ENCODE measurements at regions not wholly inside any gene's neighbourhood (a gene's known extent, or its start where the extent isn't known, plus 50 kb on each side); places are given as distances from the start of the nearest gene placed in this dataset.

DNA sequence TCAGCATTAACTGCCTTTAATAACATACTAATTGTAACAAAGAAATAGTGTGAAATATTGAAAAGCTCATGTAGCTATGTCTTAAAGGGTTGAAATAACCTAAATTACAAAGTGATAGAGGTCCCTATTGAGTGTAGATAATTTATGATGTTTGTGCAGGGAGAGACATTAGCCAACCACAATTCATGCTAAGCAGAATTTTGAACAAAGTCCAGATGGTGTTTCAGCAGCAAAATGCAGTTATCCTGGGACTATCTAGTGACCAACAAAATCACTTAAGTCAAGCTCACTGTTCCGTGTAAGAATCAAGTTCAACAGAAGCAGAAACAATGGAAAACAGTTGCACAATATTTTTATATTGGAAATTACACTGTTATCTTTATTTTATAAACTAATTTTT is 218.5 kb downstream of the SIM1 start:
- no peaks in the 10 kb centered on the region for H3K36me3 ChIP-seq (ENCODE audit: control insufficient read depth, insufficient read depth, low read length)
- H3K4me3 ChIP-seq (ENCODE audit: extremely low read depth, insufficient read depth, low read length, poor library complexity, severe bottlenecking): no peak overlapping the region
- no peaks in the 10 kb centered on the region for H3K9me3 ChIP-seq (ENCODE audit: control insufficient read depth, low read length)
- no peaks in the 10 kb centered on the region for H3K4me1 ChIP-seq (ENCODE audit: control insufficient read depth, insufficient read depth, low read length, poor library complexity, severe bottlenecking)
- H3K27ac ChIP-seq (ENCODE audit: low read depth, low read length, severe bottlenecking): no peak overlapping the region
- WGBS, 2 experiments (ENCODE audit: insufficient coverage in 2 of 2): no CpG with 5 or more reads among the region's 1 CpG

GRCh38 chr6:100240798-100241197 is 223.9 kb downstream of the SIM1 start:
- no peaks in the 10 kb centered on the region for H3K36me3 ChIP-seq (ENCODE audit: control insufficient read depth, insufficient read depth, low read length)
- H3K4me3 ChIP-seq (ENCODE audit: extremely low read depth, insufficient read depth, low read length, poor library complexity, severe bottlenecking): no peak overlapping the region
- H3K9me3 ChIP-seq (ENCODE audit: control insufficient read depth, low read length): no peaks in the 10 kb centered on the region
- no peak overlapping the region for H3K27ac ChIP-seq (ENCODE audit: low read depth, low read length, severe bottlenecking)
- H3K4me1 ChIP-seq (ENCODE audit: control insufficient read depth, insufficient read depth, low read length, poor library complexity, severe bottlenecking): no peaks in the 10 kb centered on the region

DNA sequence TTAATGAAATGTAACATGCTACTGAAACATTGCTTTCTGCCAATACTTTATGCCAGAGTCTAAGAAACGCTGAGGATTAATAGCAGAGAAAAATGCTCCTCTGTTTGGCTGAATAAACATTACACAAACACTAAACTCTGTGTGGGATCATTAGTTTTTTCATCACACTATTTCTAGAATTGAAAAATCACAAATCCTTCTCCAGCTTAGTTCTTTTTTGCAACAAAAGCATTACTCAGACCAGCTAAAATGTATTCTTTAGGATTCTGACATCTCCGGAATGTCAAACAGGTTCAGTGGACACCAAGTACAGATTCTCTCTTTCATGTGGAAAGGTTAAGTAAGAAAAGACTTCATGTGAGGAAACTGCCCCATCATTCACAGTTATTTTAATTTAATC is 226.9 kb downstream of the SIM1 start:
- 100% methylated on average over 1 of the region's 2 CpGs; no CpG with 5 or more reads in 1 of the 2 experiments for WGBS, 2 experiments (ENCODE audit: insufficient coverage in 2 of 2)
- no peak overlapping the region for H3K4me3 ChIP-seq (ENCODE audit: extremely low read depth, insufficient read depth, low read length, poor library complexity, severe bottlenecking)

DNA sequence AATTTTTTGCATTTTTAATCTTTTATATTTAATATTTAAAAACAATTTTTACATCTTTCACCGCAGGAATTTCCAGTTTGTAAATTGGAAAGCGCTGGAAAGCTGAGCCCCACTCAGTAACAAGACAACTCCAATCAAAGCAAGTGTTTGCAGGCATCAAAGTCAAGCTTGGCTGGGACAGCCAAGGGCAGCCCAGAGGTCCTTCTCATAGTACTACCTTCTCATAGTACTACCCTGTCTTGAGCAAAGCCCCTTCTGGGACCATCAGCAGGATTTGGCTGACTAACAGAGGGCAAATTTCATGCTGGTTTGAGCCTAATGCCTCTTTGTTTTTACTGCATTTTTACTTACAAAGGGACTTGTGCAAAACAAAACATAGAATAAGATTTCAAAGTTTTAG is 228.3 kb downstream of the SIM1 start:
- Histone ChIP-seq H3K4me1 (ENCODE audit: control insufficient read depth, insufficient read depth, low read length, poor library complexity, severe bottlenecking) (peaks cover under 1% of the 10 kb centered on the region), H3K36me3 (ENCODE audit: control insufficient read depth, insufficient read depth, low read length) (no peaks in the 10 kb centered on the region), H3K4me3 (ENCODE audit: extremely low read depth, insufficient read depth, low read length, poor library complexity, severe bottlenecking) (no peak overlapping the region), H3K27ac (ENCODE audit: low read depth, low read length, severe bottlenecking) (no peak overlapping the region), H3K9me3 (ENCODE audit: control insufficient read depth, low read length) (no peaks in the 10 kb centered on the region)
- 92% methylated on average over 2 of the region's 2 CpGs; no CpG with 5 or more reads in 1 of the 2 experiments for WGBS, 2 experiments (ENCODE audit: insufficient coverage in 2 of 2)

More for the DNA sequence above, 226.9 kb downstream of the SIM1 start:
- Histone ChIP-seq H3K27ac (ENCODE audit: low read depth, low read length, severe bottlenecking) (no peak overlapping the region), H3K36me3 (ENCODE audit: control insufficient read depth, insufficient read depth, low read length) (no peaks in the 10 kb centered on the region), H3K4me1 (ENCODE audit: control insufficient read depth, insufficient read depth, low read length, poor library complexity, severe bottlenecking) (no peaks in the 10 kb centered on the region), H3K9me3 (ENCODE audit: control insufficient read depth, low read length) (no peaks in the 10 kb centered on the region)

DNA sequence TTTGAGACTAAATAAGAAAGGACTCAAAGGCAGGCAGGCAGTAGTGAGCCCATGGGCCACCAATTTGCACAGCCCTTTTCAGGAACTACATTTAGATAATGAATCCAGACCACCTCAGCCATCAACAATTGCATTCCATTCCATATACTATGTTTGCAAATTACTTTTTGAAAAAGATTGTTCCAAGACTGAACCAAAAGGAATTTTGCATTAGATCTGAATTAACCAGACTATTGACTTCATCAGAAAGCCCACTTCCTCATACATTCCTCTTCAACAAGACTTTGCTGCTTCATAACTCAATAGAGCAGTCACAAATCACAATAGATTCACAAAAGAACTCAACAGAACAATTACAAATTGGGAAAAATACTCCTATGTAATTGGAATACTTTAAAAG is 229.1 kb downstream of the SIM1 start:
- Histone ChIP-seq H3K27ac (ENCODE audit: low read depth, low read length, severe bottlenecking) (no peak overlapping the region), H3K4me3 (ENCODE audit: extremely low read depth, insufficient read depth, low read length, poor library complexity, severe bottlenecking) (no peak overlapping the region), H3K9me3 (ENCODE audit: control insufficient read depth, low read length) (no peaks in the 10 kb centered on the region), H3K4me1 (ENCODE audit: control insufficient read depth, insufficient read depth, low read length, poor library complexity, severe bottlenecking) (peaks cover 7% of the 10 kb centered on the region), H3K36me3 (ENCODE audit: control insufficient read depth, insufficient read depth, low read length) (no peaks in the 10 kb centered on the region)

DNA sequence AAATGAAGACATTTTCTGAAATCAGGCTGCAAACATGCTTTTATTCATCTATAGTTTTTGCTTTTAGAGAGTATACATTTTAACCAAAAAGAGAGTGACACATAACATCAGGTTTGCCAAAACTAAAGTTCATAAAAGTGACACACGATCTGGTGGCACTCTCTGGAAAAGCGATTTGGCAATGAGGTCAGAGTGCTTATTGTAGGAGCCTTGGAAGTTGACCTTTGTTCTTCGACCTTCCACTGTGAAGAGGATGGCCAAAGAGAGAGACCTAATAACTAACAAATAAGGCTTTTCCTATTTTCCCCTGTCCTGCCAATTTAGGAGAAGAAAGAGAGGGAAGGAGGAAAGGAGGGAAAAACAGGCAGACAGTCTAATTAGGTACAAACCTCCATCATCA is 230.1 kb downstream of the SIM1 start:
- H3K4me3 ChIP-seq (ENCODE audit: extremely low read depth, insufficient read depth, low read length, poor library complexity, severe bottlenecking): no peak overlapping the region
- no peaks in the 10 kb centered on the region for H3K36me3 ChIP-seq (ENCODE audit: control insufficient read depth, insufficient read depth, low read length)
- peaks cover 16% of the 10 kb centered on the region for H3K4me1 ChIP-seq (ENCODE audit: control insufficient read depth, insufficient read depth, low read length, poor library complexity, severe bottlenecking)
- WGBS, 2 experiments (ENCODE audit: insufficient coverage in 2 of 2): 80 to 100% methylated on average over 1 of the region's 3 CpGs
- H3K9me3 ChIP-seq (ENCODE audit: control insufficient read depth, low read length): no peaks in the 10 kb centered on the region
- no peak overlapping the region for H3K27ac ChIP-seq (ENCODE audit: low read depth, low read length, severe bottlenecking)

DNA sequence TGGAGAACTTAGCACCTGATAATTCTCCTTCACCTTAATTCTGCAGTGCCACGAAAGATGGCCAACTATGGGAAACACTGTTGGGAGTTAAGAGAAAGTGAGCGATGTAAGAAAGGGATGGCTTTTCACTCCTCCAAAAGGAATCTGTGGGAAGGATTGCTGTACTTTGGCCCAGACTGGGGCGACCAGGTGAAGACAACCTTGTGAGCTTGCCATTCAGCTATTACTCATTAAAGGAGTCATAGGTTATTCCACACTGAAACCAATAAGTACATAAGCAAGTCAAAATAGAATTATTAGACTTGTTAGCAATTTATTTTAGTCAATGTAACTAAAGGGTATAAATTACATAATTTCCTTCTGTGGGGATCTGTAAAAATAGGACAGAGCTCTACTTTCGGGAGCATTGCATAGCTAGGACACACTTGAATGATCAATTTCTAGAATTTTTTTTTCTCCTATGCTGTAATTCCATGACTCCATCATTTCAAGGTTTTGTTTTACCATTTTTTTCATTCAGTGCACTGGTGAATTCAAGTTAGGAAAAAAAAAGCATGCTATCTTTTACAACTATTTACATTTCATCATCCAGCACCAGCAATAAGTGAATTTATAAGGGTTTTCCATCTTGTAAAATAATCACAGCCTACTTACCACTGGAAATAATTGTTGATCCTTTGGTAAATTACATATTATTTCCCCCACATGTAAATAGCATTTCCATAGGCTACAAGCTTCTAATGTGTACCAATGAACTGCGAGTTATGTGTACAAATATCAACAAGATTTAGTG is 231.7 kb downstream of the SIM1 start:
- WGBS, 2 experiments (ENCODE audit: insufficient coverage in 2 of 2): 83 to 94% methylated on average over 1 to 2 of the region's 5 CpGs
- H3K9me3 ChIP-seq (ENCODE audit: control insufficient read depth, low read length): no peaks in the 10 kb centered on the region
- no peak overlapping the region for H3K27ac ChIP-seq (ENCODE audit: low read depth, low read length, severe bottlenecking)
- no peaks in the 10 kb centered on the region for H3K36me3 ChIP-seq (ENCODE audit: control insufficient read depth, insufficient read depth, low read length)
- H3K4me1 ChIP-seq (ENCODE audit: control insufficient read depth, insufficient read depth, low read length, poor library complexity, severe bottlenecking): peaks cover 16% of the 10 kb centered on the region
- H3K4me3 ChIP-seq (ENCODE audit: extremely low read depth, insufficient read depth, low read length, poor library complexity, severe bottlenecking): no peak overlapping the region

- H3K4me1 ChIP-seq (ENCODE audit: control insufficient read depth, insufficient read depth, low read length, poor library complexity, severe bottlenecking): peaks cover 16% of the 10 kb centered on the region
- no peaks in the 10 kb centered on the region for H3K9me3 ChIP-seq (ENCODE audit: control insufficient read depth, low read length)
- no peak overlapping the region for H3K27ac ChIP-seq (ENCODE audit: low read depth, low read length, severe bottlenecking)
- 100% methylated on average over 1 of the region's 1 CpG; no CpG with 5 or more reads in 1 of the 2 experiments for WGBS, 2 experiments (ENCODE audit: insufficient coverage in 2 of 2)
- no peak overlapping the region for H3K4me3 ChIP-seq (ENCODE audit: extremely low read depth, insufficient read depth, low read length, poor library complexity, severe bottlenecking)
- H3K36me3 ChIP-seq (ENCODE audit: control insufficient read depth, insufficient read depth, low read length): no peaks in the 10 kb centered on the region
Measured at GRCh38 chr6:100230953-100231316, 233.8 kb downstream of the SIM1 start.

DNA sequence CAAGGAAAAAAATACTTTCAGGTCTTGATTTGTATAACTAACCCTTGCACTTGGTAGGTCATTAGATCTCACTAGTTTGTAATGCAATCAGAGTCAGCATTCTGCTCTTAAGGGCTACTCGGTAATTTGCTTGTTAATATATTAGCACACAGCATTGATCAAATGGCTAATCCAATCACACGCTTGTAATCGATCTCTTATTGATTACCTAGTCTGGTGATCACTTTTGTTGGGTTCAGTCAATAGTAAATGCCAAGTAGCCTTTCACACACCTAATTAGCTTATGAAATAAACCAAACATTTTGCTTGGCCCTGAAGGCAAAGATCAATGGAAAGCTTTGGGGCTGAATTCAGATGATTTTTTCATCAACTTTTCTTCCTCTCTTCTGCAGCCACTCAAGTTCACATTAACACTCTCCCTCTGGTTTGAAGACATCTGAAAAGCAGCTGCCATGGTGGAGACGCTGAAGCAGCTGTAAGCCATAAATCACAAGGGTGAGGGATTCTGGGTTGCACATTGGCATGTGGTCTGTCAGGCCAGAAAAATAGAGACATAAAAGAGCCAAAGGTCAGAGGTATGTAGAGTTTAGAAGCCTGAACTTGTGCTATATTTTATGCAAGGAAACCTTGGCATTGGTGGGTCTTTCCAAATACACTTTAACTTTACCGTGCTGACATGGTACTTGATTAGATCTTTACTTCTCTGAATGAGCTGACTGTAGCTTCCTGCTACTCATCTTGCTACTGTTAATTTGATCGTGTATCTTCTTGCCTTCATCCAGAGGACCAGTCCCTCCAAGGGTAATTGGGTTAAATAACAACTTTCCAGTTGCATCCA is 234.4 kb downstream of the SIM1 start:
- Histone ChIP-seq H3K4me1 (ENCODE audit: control insufficient read depth, insufficient read depth, low read length, poor library complexity, severe bottlenecking) (peaks cover 16% of the 10 kb centered on the region), H3K36me3 (ENCODE audit: control insufficient read depth, insufficient read depth, low read length) (no peaks in the 10 kb centered on the region), H3K4me3 (ENCODE audit: extremely low read depth, insufficient read depth, low read length, poor library complexity, severe bottlenecking) (no peak overlapping the region), H3K27ac (ENCODE audit: low read depth, low read length, severe bottlenecking) (no peak overlapping the region), H3K9me3 (ENCODE audit: control insufficient read depth, low read length) (no peaks in the 10 kb centered on the region)
- 82 to 100% methylated on average over 2 to 4 of the region's 6 CpGs for WGBS, 2 experiments (ENCODE audit: insufficient coverage in 2 of 2)

DNA sequence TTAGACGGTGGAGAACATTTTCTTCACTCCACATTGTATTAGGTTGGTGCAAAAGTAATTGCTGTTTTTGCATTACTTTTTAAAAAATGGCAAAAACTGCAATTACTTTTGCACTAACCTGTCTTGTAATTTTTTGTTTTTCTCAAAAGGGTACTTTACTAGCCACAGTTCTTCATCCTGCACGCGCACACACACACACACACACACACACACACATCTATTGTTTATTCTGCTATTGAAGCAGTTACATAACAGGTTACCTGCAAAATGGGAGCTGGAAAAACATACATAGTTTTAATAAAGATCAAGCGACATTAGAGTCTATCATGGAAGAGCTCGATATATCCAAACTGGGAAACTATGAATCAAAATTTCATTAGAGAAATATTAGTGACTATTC is 235.2 kb downstream of the SIM1 start:
- H3K27ac ChIP-seq (ENCODE audit: low read depth, low read length, severe bottlenecking): peak overlapping the region; percentile 78

More for the DNA sequence above, 235.2 kb downstream of the SIM1 start:
- Histone ChIP-seq H3K36me3 (ENCODE audit: control insufficient read depth, insufficient read depth, low read length) (no peaks in the 10 kb centered on the region), H3K9me3 (ENCODE audit: control insufficient read depth, low read length) (no peaks in the 10 kb centered on the region), H3K4me1 (ENCODE audit: control insufficient read depth, insufficient read depth, low read length, poor library complexity, severe bottlenecking) (peaks cover 16% of the 10 kb centered on the region), H3K4me3 (ENCODE audit: extremely low read depth, insufficient read depth, low read length, poor library complexity, severe bottlenecking) (no peak overlapping the region)
- 100% methylated on average over 1 of the region's 5 CpGs; no CpG with 5 or more reads in 1 of the 2 experiments for WGBS, 2 experiments (ENCODE audit: insufficient coverage in 2 of 2)

Measured in mesodermal cell (in vitro differentiated cells).